Right lobe of liver (tissue), 6 donors: ENCODE measurements at regions not wholly inside any gene's neighbourhood (a gene's known extent, or its start where the extent isn't known, plus 50 kb on each side); places are given as distances from the start of the nearest gene placed in this dataset.
A peak's percentile ranks its signal among the peaks of the same experiment; 100 is the strongest.

Experiments used
- ATAC-seq, 4 donors: fragments of 200-7000 bp; cut with Tn5 transposase; one replicate each; pipeline ENCODE4 v1.9.1; 2020; ENCODE audit warnings: mild to moderate bottlenecking in 4 of 4, moderate library complexity in 4 of 4
- DNase-seq, 3 donors: peaks; one replicate each; pipeline ENCODE4 v3.0.0-alpha.2; 2020
- H3K27ac ChIP-seq, 3 donors: fragments of 200-600 bp; one replicate each; pipeline ENCODE4 v1.8.0; 2022
- H3K27me3 ChIP-seq, 2 donors: fragments of 200-600 bp; one replicate each; pipeline ENCODE4 v1.8.0; 2022
- H3K36me3 ChIP-seq, 4 donors: fragments of 200-600 bp; sonication (generic) in 1 of 4; one replicate each; pipeline versions ENCODE4 v1.5.1 to v1.8.0; 2017 to 2022; ENCODE audit warnings: control low read depth in 1 of 4
- H3K4me1 ChIP-seq, 4 donors: fragments of 200-600 bp; sonication (generic) in 1 of 4; one replicate each; pipeline versions ENCODE4 v1.5.1 to v1.8.0; 2017 to 2022; ENCODE audit warnings: control low read depth in 1 of 4
- H3K4me3 ChIP-seq, 3 donors: fragments of 200-600 bp; one replicate each; pipeline ENCODE4 v1.8.0; 2022
- H3K9me3 ChIP-seq, 4 donors: fragments of 200-600 bp; sonication (generic) in 1 of 4; one replicate each; pipeline versions ENCODE4 v1.5.1 to v1.8.0; 2017 to 2022; ENCODE audit warnings: control low read depth in 1 of 4
- POLR2A ChIP-seq: fragments of 450-650 bp; IDR thresholded peaks from one replicate; pipeline ENCODE4 v1.6.1; 2017; ENCODE audit warnings: antibody characterized with exemption, mild to moderate bottlenecking
- WGBS: methylation state at CpG from one replicate; pipeline ENCODE4 v1.1.6; 2018; ENCODE audit warnings: low coverage, low lambda C conversion rate; ENCODE audit not compliant: insufficient coverage; ENCODE audit errors: missing lambda C conversion rate; 5-methylcytosine and 5-hydroxymethylcytosine counted together
- intact Hi-C, 2 donors: fragments of 100-400 bp; cut with DNase I; formaldehyde crosslinking; loops; one replicate each; pipeline versions ENCODE4 v1.11.2 to v1.14.1; 2022
- TF ChIP-seq, protein P1 (sequence below), 4 donors: fragments of 200-600 bp in 3 of 4; fragments of 450-650 bp in 1 of 4; IDR thresholded peaks; one replicate each; pipeline versions ENCODE4 v1.5.1 to v1.8.0; 2016 to 2022; ENCODE audit warnings: antibody characterized with exemption in 4 of 4, mild to moderate bottlenecking in 2 of 4
- donor health status: DM: no; HTN: yes; CAD: no.
- donor health status: DM: no; HTN: no; CAD: no.
- donor health status: DM: no; HTN: no; CAD: no.
- donor health status: DM: no; HTN: yes; CAD: no.
- donor health status: DM: no; HTN: yes; CAD: no.

DNA sequence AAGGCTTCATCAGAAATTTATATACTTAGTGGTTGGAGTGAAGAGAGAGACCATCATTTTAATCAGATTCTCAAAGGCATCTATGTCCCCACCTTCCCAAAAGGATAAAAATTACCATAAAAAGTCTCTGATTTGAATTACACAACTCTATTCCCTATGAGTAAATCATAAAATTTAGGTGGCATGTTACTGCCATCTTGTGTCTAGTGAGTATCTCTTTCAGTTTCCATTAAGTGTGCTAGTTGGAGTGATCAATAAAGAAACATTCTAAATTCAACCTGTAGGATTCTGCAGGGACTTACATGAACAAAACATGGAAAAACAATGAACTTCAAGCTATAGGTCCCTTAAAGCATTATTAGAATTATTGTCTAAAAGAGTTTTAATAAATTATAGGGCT, 655.4 kb downstream of the LTN1 start:
- DNase-seq: no peak
- intact Hi-C loops: no loop called here

DNA sequence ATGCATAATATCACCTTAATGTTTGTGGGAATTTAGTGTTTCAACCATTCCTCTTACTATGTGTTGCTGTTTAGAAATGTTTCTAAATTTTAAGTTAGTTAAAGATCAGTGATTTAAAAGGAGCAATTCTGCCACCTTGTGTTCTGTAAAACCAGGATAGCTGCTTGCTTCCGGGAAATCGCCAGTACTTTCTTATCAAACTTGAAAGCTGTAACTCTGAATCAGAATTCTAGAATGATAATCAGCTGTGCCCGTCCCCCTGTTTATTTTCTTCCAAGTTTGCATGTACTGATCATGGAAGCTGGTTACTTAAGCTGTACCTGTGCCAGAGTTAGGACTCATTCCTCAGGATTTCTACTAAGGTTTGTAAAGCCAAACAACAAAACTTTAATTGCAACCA, 656.4 kb downstream of the LTN1 start:
- intact Hi-C loops: no loop called here

More for the DNA sequence above, 655.4 kb downstream of the LTN1 start:
- Histone ChIP-seq H3K27me3 (no peaks in the 10 kb centered on the region), H3K4me3 (no peak overlapping the region), H3K9me3 (no peaks in the 10 kb centered on the region), H3K36me3 (no peaks in the 10 kb centered on the region), H3K27ac (peak overlapping the region; percentile 24 to 27 (median 26)), H3K4me1 (peaks cover 0 to 32% (median 9%) of the 10 kb centered on the region in 4 donors)
- peak; percentile 63 to 76 (median 74) for ATAC-seq
- TF ChIP-seq, protein P1, sequence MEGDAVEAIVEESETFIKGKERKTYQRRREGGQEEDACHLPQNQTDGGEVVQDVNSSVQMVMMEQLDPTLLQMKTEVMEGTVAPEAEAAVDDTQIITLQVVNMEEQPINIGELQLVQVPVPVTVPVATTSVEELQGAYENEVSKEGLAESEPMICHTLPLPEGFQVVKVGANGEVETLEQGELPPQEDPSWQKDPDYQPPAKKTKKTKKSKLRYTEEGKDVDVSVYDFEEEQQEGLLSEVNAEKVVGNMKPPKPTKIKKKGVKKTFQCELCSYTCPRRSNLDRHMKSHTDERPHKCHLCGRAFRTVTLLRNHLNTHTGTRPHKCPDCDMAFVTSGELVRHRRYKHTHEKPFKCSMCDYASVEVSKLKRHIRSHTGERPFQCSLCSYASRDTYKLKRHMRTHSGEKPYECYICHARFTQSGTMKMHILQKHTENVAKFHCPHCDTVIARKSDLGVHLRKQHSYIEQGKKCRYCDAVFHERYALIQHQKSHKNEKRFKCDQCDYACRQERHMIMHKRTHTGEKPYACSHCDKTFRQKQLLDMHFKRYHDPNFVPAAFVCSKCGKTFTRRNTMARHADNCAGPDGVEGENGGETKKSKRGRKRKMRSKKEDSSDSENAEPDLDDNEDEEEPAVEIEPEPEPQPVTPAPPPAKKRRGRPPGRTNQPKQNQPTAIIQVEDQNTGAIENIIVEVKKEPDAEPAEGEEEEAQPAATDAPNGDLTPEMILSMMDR (IDR thresholded peaks at IDR 0.05): peak; percentile 40 to 63 (median 55)
- no peak for TF ChIP-seq POLR2A

DNA sequence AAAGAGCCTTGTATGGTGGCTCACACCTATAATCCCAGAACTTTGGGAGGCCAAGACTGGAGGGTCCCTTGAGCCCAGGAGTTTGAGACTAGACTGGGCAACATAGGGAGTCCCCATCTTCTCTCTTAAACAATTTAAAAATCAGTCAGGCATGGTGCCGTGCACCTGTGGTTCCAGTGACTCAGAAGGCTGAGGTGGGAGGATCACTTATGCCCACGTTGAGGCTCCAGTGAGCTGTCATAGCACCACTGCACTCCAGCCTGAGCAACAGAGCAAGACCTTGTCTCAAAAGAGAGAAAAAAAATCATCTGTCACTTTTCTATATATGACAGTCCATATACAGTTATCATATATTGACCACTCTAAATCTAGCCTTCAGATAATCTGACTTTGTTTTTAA, 658.3 kb downstream of the LTN1 start:
- intact Hi-C loops: no loop called here
- Histone ChIP-seq H3K9me3 (no peaks in the 10 kb centered on the region), H3K4me3 (no peak overlapping the region), H3K27me3 (no peaks in the 10 kb centered on the region), H3K4me1 (peaks cover 0 to 23% (median 7%) of the 10 kb centered on the region in 4 donors), H3K27ac (no peak overlapping the region), H3K36me3 (no peaks in the 10 kb centered on the region)
- no peak for DNase-seq
- no peak for TF ChIP-seq POLR2A
- TF ChIP-seq, protein P1 (IDR thresholded peaks at IDR 0.05): no peak
- 81% methylated on average over 2 of the region's 2 CpGs for WGBS
- no peak for ATAC-seq

More for the DNA sequence above, 656.4 kb downstream of the LTN1 start:
- Histone ChIP-seq H3K4me3 (no peak overlapping the region), H3K36me3 (no peaks in the 10 kb centered on the region), H3K4me1 (peaks cover 0 to 32% (median 9%) of the 10 kb centered on the region in 4 donors), H3K27me3 (no peaks in the 10 kb centered on the region), H3K9me3 (no peaks in the 10 kb centered on the region), H3K27ac (peak overlapping the region; percentile 26 to 38 (median 27))
- DNase-seq (peak in 2 of 3 donors; percentile 22 to 52), ATAC-seq (peak; percentile 71 to 81 (median 76))
- no peak for TF ChIP-seq POLR2A
- TF ChIP-seq, protein P1 (IDR thresholded peaks at IDR 0.05): peak; percentile 57 to 76 (median 66)
- 2% methylated on average over 3 of the region's 3 CpGs for whole genome bisulfite sequencing

DNA sequence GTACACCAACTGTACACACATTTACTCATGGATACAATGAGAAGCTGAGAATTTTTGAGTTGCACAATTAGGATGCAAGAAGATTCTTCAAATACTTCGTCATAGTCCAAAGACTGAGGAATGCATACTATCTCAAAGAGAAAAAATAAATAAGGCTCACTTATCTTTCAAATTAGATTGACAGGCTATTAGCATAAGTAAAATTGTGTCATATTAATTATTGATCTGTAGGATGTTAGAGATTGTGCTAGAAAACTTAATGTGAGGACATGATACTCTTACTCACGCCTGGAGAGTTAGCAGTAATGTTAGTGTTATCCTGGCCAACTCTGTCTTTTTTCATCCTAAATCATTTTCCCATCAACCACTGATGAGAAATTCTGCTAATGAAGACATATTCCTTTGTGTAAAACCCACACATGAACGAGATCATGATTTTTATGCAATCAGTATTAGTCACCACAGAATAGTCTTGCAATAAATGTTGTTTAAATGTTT, 659.0 kb downstream of the LTN1 start:
- no peak overlapping the region for H3K27ac ChIP-seq
- no peak for TF ChIP-seq POLR2A
- TF ChIP-seq, protein P1 (IDR thresholded peaks at IDR 0.05): no peak
- no peaks in the 10 kb centered on the region for H3K36me3 ChIP-seq
- intact Hi-C loops: no loop called here
- DNase-seq: no peak
- no peak for ATAC-seq
- H3K4me3 ChIP-seq: no peak overlapping the region
- peaks cover 0 to 15% (median 5%) of the 10 kb centered on the region in 4 donors for H3K4me1 ChIP-seq
- WGBS: 69% methylated on average over 3 of the region's 3 CpGs
- H3K9me3 ChIP-seq: no peaks in the 10 kb centered on the region
- no peaks in the 10 kb centered on the region for H3K27me3 ChIP-seq

DNA sequence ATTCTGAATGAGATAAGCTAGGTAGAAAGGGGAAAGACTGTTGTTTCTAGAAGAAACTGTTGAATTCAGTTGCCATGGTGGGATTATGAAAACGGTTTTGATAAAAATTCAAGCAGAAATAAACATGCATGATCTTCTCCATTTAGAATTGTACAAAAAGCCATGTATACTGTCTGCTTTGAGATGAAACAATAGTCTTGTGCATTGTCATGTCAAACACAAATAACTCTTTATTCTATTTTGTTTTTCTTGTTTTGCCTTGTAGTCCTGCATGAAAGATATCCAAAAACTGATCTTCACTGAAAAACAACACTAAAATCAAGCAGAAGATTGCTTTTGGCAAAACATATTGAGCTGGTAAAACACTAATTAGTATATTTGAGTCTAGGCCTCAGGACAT, 659.9 kb downstream of the LTN1 start:
- Histone ChIP-seq H3K9me3 (no peaks in the 10 kb centered on the region), H3K27ac (no peak overlapping the region), H3K36me3 (no peaks in the 10 kb centered on the region), H3K27me3 (no peaks in the 10 kb centered on the region), H3K4me3 (no peak overlapping the region), H3K4me1 (peaks cover 0 to 12% (median 4%) of the 10 kb centered on the region in 4 donors)
- 88% methylated on average over 1 of the region's 1 CpG for WGBS
- DNase-seq (no peak), ATAC-seq (no peak)
- no peak for TF ChIP-seq POLR2A
- TF ChIP-seq, protein P1 (IDR thresholded peaks at IDR 0.05): no peak
- intact Hi-C loops: no loop called here
